Activated CD4-positive, alpha-beta T cell treated with anti-CD3 and anti-CD28 coated beads, Interleukin-2, amount 50 U/mL, for 24 hours (primary cell): ENCODE measurements at regions not wholly inside any gene's neighbourhood (a gene's known extent, or its start where the extent isn't known, plus 50 kb on each side); places are given as distances from the start of the nearest gene placed in this dataset.

Experiments used
- DNase-seq, 2 donors: peaks; one replicate each; pipeline ENCODE4 v3.0.0-alpha.2; 2020; ENCODE audit warnings: low read depth in 1 of 2, low spot score in 1 of 2

DNA sequence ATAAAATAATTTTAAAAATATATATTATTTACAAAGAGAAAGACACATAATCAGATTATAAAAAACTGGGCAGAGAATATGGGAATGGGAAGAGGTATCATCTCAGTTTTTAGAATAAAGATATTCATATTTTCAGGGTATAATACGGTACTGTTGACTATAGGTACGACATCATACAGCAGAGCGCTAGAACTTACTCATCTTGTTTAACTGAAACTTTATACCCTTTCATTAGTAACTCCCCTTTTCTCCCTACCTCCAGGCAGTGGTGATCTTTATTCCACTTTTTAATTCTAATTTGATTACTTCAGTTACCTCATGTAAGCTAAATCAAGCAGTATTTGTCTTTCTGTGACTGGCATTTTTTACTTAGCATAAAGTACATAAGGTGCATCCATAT is 742.1 kb downstream of the MTRR start:
- DNase-seq = no peak

DNA sequence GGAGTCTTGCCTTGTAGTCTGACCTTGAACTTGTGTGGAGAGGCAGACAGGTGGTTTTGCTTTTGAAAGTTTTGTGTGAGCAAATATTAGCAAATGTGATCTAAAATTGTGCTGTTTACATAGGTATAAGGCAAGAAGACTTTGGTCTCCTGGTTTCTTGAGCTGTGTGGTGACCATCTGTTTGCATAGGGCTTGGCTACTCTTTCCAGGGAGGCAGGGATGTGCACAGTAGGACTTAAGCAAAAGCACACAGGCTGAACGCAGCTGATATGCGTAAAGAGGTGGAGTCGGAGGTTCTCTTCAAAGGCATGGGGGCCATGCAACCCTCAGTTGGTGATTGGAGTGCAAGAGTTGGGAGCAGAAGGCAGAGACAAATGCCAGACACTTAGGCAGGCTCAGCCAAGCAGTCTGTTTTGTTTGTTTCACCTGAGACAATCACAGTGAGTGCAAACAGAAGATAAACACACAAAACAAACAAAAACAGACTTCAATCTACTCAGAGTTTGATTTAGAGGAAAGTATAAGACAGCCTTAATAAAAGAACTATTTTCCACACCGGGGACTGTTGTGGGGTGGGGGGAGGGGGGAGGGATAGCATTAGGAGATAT is 744.2 kb downstream of the MTRR start:
- no peak for DNase-seq

DNA sequence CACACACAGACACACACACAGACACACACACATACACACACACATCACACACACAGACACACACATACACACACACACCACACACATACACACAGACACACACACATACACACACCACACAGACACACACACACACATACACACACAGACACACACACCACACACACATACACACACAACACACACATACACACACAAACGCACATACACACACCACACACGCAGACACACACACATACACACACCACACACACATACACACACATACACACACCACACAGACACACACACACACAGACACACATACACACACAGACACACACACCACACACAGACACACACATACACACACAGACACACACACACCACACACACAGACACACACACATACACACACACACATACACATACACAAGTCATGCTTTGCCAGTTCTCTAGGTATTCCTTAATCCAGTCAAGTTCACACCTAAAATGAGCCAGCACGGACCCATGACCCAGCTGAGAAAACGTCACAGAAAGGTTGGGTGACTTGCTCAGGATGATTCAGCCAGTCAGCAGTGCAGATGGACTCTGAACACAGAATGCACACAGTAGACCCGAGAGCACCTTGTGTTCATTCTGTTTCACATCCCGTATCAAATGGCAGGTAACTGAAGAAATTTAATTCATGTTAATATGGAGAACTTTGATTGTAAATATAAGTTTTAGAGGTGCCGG is 746.4 kb downstream of the MTRR start:
- DNase-seq = no peak

- no peak for DNase-seq
Observed at GRCh38 chr5:8628521-8628920, 759.6 kb downstream of the MTRR start.

DNA sequence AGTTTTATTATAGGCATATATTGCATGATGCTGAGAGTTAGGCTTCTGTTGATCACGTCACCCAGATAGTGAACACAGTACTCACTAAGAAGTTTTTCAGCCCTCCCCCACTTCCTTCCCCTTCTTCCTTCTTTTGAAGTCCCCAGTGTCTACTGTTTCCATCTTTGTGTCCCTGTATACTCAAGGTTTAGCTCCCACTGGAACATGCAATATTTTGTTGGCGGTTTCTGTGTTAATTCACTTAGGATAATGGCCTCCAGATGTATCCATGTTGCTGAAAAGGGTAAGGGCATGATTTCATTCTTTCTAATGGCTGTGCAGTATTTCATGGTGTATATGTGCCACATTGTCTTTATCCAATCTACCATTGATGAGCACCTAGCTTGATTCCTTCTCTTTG is 764.3 kb downstream of the MTRR start:
- DNase-seq = no peak

DNA sequence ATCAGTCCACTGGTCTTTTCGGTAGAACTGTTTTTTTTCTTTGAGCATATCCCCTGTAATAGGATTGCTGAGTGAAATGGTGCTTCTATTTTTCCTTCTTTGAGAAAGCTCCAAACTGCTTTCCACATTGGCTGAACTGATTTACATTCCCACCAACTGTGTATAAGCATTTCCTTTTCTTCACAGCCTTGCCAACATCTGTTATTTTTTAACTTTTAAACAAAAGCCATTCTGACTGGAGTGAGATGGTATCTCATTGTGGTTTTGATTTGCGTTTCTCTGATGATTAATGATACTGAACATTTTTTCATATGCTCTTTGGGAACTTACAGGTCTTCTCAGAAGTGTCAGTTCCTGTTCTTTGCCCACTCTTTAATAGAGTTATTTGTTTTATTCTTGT is 764.7 kb downstream of the MTRR start:
- no peak for DNase-seq

GRCh38 chr5:8634219-8634618 is 765.3 kb downstream of the MTRR start:
- DNase-seq = no peak

- no peak for DNase-seq
Observed at GRCh38 chr5:8641786-8642505, 773.0 kb downstream of the MTRR start.

DNA sequence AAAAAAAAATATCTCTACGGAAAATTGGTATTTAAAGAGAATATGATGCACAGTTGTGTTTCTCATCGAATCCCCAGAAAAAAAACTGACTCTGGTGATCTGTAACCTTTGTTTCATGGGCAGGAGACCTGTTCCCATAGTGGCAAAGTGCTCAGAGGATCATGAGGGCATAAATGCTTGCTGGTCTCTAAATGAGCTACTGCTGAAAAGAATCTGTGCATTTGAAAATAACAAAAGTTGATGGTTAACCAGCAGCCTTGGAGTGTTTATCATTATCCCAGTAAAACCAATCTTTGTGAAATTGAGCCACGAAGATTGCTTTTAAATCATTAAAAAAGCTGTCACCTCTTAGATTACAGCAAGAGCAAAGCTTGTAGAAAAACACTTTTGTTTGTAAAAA is 775.4 kb downstream of the MTRR start:
- no peak for DNase-seq

DNA sequence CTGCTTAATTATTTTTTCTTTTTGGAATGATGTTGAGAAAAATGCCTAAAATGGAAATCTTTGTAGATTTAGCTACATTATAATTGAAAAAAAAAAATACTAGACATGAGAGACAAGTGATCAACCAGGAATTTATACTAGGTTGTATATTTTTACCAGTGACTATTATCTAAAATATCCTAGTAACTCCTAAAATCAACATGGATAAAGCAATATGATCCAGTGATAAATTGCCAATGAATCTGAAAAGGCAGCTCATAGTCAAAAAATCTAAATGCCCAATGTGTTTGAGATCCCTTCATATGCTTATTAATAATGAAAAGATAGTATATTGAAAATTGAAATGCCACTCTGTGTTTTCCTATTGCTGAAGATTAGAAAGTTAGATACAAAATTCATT is 778.2 kb downstream of the MTRR start:
- no peak for DNase-seq

GRCh38 chr5:8650186-8650585 is 781.2 kb downstream of the MTRR start:
- no peak for DNase-seq

GRCh38 chr5:8660133-8660893 is 791.4 kb downstream of the MTRR start:
- DNase-seq = no peak

DNA sequence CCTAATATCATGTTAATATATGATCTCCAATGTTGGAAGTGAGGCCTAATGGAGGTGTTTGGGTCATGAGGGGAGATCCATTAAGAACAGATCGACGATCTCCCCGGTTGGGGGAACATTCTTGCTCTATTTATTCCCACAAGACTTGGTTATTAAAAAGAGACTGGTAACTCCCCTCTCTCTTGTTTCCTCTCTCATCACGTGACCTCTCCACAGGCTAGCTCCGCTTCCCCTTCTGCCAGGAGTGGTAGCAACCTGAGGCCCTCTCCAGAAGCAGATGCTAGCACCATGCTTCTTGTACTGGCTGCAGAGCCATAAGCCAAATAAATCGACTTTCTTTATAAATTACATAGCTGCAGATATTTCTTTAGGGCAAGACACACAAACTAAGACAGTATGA is 794.4 kb downstream of the MTRR start:
- no peak for DNase-seq

- DNase-seq = no peak
Observed at GRCh38 chr5:8675182-8675581, 806.2 kb downstream of the MTRR start.

DNA sequence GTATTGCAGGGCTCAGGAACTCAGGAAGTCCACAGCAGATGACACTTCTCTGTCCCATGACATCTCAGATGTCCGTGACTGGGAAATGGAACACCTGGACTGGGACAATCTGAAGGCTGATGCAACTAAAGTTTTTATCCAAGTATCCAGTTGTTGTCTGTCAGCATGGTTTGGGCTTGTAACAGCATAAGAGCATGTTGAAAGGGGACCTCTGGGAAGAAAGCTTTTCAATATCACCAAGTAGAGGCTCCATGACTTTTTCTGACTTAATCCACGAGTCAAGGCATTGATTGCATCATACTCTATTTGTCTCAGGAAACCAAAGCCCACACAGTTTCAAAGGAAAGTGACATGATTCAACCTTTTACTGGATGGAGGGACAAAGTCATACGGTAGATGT is 807.7 kb downstream of the MTRR start:
- DNase-seq = no peak

- no peak for DNase-seq
Observed at GRCh38 chr5:8682381-8682780, 813.4 kb downstream of the MTRR start.

DNA sequence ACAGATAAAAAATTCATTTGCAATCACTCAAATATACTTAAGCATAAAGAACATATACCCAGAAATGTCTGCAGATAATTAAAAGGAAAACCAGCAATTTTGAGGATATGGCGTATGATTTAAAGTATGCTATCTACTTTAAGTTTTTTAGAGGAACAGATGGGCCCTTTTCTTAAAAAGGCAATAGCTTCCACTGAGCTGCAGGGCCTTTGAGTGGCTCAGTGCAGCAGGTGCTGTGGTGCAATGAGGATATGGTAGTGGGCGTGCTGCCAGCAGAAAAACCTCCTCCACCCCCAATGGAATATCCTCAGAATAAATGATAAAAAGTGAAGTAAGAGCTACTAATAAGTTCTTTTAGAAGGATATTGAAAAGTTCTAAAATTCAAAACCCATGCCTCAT is 814.5 kb downstream of the MTRR start:
- DNase-seq = no peak

- DNase-seq = no peak
Observed at GRCh38 chr5:8685704-8686103, 816.8 kb downstream of the MTRR start.

DNA sequence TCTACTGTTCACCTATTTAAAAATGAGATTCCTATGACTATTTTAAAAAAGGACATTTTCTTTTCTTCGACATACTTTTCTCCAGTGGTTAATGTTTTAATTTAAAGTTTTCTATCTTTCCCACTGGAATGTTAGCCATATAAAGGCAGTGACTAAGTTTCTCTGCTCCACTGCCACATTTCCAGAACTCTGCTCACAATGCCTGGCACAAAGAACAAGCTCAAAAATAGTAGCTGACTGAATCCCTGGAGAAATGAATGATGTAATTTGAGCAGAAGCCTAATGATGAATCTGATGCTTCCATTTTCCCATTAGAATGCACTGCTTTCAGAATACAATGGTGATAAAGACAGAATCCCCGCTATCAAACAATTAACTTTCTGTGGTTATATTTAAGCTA is 817.8 kb downstream of the MTRR start:
- no peak for DNase-seq

DNA sequence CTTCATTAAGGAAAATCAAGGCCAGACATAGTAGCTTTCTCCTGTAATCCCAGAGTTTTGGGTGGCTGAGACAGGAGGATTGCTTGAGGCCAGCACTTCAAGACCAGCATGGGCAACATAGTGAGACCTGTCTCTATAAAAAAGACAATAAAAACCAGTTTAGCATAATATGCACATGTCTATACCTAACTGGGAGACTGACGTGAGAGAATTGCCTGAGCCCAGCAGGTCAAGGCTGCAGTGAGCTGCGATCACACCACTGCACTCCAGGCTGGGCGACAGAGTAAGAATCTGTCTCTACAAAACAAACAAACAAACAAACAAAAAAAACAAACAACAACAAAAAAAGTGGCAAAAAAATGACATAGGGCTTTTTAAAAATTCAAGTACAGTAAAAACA is 820.8 kb downstream of the MTRR start:
- no peak for DNase-seq

DNA sequence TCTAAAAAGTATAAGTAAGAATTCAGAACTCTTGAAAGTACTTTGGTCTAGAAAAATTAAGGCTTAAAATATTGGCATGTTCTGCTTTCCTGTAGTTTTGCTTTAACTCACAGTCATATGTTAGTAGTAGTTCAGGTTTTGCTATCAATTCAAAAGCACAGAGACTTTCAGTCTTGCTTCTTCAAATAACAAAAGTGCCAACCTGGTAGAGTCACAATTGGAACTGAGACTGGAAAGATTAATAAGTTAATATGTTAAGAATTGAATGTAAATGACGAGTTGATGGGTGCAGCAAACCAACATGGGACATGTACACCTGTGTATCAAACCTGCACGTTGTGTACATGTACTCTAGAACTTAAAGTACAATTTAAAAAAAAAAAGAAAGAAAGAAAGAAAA is 822.3 kb downstream of the MTRR start:
- no peak for DNase-seq

GRCh38 chr5:8693341-8693844 is 824.4 kb downstream of the MTRR start:
- DNase-seq = no peak
